Mucosa of stomach (tissue), 1 donor: ENCODE measurements at regions not wholly inside any gene's neighbourhood (a gene's known extent, or its start where the extent isn't known, plus 50 kb on each side); places are given as distances from the start of the nearest gene placed in this dataset.

Experiments
- H3K27me3 ChIP-seq: one replicate; pipeline ENCODE4 v1.7.0; 2013; ENCODE audit warnings: mild to moderate bottlenecking, low read length; ENCODE audit not compliant: control insufficient read depth, insufficient read depth
- H3K36me3 ChIP-seq: one replicate; pipeline ENCODE4 v1.7.0; 2013; ENCODE audit warnings: low read length; ENCODE audit not compliant: control insufficient read depth, insufficient read depth
- H3K4me1 ChIP-seq: one replicate; pipeline ENCODE4 v1.7.0; 2013; ENCODE audit warnings: mild to moderate bottlenecking, low read length; ENCODE audit not compliant: control insufficient read depth, insufficient read depth
- H3K4me3 ChIP-seq: one replicate; pipeline ENCODE4 v1.7.0; 2013; ENCODE audit warnings: low read length
- H3K9ac ChIP-seq: one replicate; pipeline ENCODE4 v1.7.0; 2013; ENCODE audit warnings: mild to moderate bottlenecking, low read length, moderate library complexity
- H3K9me3 ChIP-seq: one replicate; pipeline ENCODE4 v1.7.0; 2013; ENCODE audit warnings: mild to moderate bottlenecking, low read length, moderate library complexity; ENCODE audit not compliant: control insufficient read depth
- donor health status: Pancreatic carcinoma.

GRCh38 chr4:180669680-180670079 is 1573.5 kb upstream of the TENM3 start:
- Histone ChIP-seq H3K9ac (no peak overlapping the region), H3K4me3 (no peak overlapping the region), H3K9me3 (no peaks in the 10 kb centered on the region), H3K4me1 (no peaks in the 10 kb centered on the region), H3K36me3 (no peaks in the 10 kb centered on the region), H3K27me3 (no peaks in the 10 kb centered on the region)

GRCh38 chr4:180674619-180675358 is 1568.4 kb upstream of the TENM3 start:
- Histone ChIP-seq H3K4me1 (no peaks in the 10 kb centered on the region), H3K36me3 (no peaks in the 10 kb centered on the region), H3K9me3 (no peaks in the 10 kb centered on the region), H3K27me3 (no peaks in the 10 kb centered on the region), H3K9ac (no peak overlapping the region), H3K4me3 (no peak overlapping the region)

GRCh38 chr4:180675359-180675650 is 1567.9 kb upstream of the TENM3 start:
- no peak overlapping the region for H3K4me3 ChIP-seq
- no peaks in the 10 kb centered on the region for H3K9me3 ChIP-seq
- no peak overlapping the region for H3K9ac ChIP-seq
- no peaks in the 10 kb centered on the region for H3K4me1 ChIP-seq
- no peaks in the 10 kb centered on the region for H3K27me3 ChIP-seq
- H3K36me3 ChIP-seq, result no peaks in the 10 kb centered on the region

- H3K27me3 ChIP-seq, result no peaks in the 10 kb centered on the region
- no peaks in the 10 kb centered on the region for H3K4me1 ChIP-seq
- H3K9ac ChIP-seq, result no peak overlapping the region
- H3K4me3 ChIP-seq, result no peak overlapping the region
- no peaks in the 10 kb centered on the region for H3K9me3 ChIP-seq
- no peaks in the 10 kb centered on the region for H3K36me3 ChIP-seq
Observed at GRCh38 chr4:180680305-180680704, 1562.9 kb upstream of the TENM3 start.

- Histone ChIP-seq H3K4me1 (no peaks in the 10 kb centered on the region), H3K4me3 (no peak overlapping the region), H3K27me3 (no peaks in the 10 kb centered on the region), H3K36me3 (no peaks in the 10 kb centered on the region), H3K9ac (no peak overlapping the region), H3K9me3 (no peaks in the 10 kb centered on the region)
Observed at GRCh38 chr4:180682776-180683175, 1560.4 kb upstream of the TENM3 start.

GRCh38 chr4:180683186-180683585 is 1560.0 kb upstream of the TENM3 start:
- Histone ChIP-seq H3K9ac (no peak overlapping the region), H3K9me3 (no peaks in the 10 kb centered on the region), H3K36me3 (no peaks in the 10 kb centered on the region), H3K4me3 (no peak overlapping the region), H3K4me1 (no peaks in the 10 kb centered on the region), H3K27me3 (no peaks in the 10 kb centered on the region)

- H3K4me1 ChIP-seq, result no peaks in the 10 kb centered on the region
- H3K9ac ChIP-seq, result no peak overlapping the region
- H3K27me3 ChIP-seq, result no peaks in the 10 kb centered on the region
- no peaks in the 10 kb centered on the region for H3K36me3 ChIP-seq
- no peak overlapping the region for H3K4me3 ChIP-seq
- H3K9me3 ChIP-seq, result no peaks in the 10 kb centered on the region
Observed at GRCh38 chr4:180688480-180688879, 1554.7 kb upstream of the TENM3 start.

GRCh38 chr4:180694875-180695274 is 1548.3 kb upstream of the TENM3 start:
- Histone ChIP-seq H3K36me3 (no peaks in the 10 kb centered on the region), H3K9me3 (no peaks in the 10 kb centered on the region), H3K27me3 (no peaks in the 10 kb centered on the region), H3K4me3 (no peak overlapping the region), H3K4me1 (no peaks in the 10 kb centered on the region), H3K9ac (no peak overlapping the region)

- no peak overlapping the region for H3K9ac ChIP-seq
- no peaks in the 10 kb centered on the region for H3K4me1 ChIP-seq
- H3K36me3 ChIP-seq, result no peaks in the 10 kb centered on the region
- no peak overlapping the region for H3K4me3 ChIP-seq
- no peaks in the 10 kb centered on the region for H3K9me3 ChIP-seq
- no peaks in the 10 kb centered on the region for H3K27me3 ChIP-seq
Observed at GRCh38 chr4:180695851-180696250, 1547.4 kb upstream of the TENM3 start.

- Histone ChIP-seq H3K27me3 (no peaks in the 10 kb centered on the region), H3K36me3 (no peaks in the 10 kb centered on the region), H3K4me1 (no peaks in the 10 kb centered on the region), H3K4me3 (no peak overlapping the region), H3K9ac (no peak overlapping the region), H3K9me3 (no peaks in the 10 kb centered on the region)
Observed at GRCh38 chr4:180696460-180697092, 1546.6 kb upstream of the TENM3 start.

- no peak overlapping the region for H3K9ac ChIP-seq
- no peaks in the 10 kb centered on the region for H3K36me3 ChIP-seq
- no peaks in the 10 kb centered on the region for H3K9me3 ChIP-seq
- H3K4me3 ChIP-seq, result no peak overlapping the region
- H3K27me3 ChIP-seq, result no peaks in the 10 kb centered on the region
- no peaks in the 10 kb centered on the region for H3K4me1 ChIP-seq
Observed at GRCh38 chr4:180698550-180699195, 1544.5 kb upstream of the TENM3 start.

- Histone ChIP-seq H3K36me3 (no peaks in the 10 kb centered on the region), H3K9ac (no peak overlapping the region), H3K27me3 (no peaks in the 10 kb centered on the region), H3K9me3 (no peaks in the 10 kb centered on the region), H3K4me1 (no peaks in the 10 kb centered on the region), H3K4me3 (no peak overlapping the region)
Observed at GRCh38 chr4:180706766-180707165, 1536.4 kb upstream of the TENM3 start.
